ENCODE measurements at regions not wholly inside any gene's neighbourhood (a gene's known extent, or its start where the extent isn't known, plus 50 kb on each side); places are given as distances from the start of the nearest gene placed in this dataset.

- Histone ChIP-seq H3K36me3 (replicated peaks in 1 of 2; ENCODE audit: control insufficient read depth in 1 of 2, insufficient read depth in 2 of 2, low read length in 1 of 2) (no peaks in the 10 kb centered on the region), H3K4me3 (ENCODE audit: low read depth in 2 of 2, low read length in 1 of 2) (no peak overlapping the region), H2AFZ (ENCODE audit: low read depth) (no peak overlapping the region), H3F3A (replicated peaks; ENCODE audit: insufficient read depth) (peaks cover 14% of the 10 kb centered on the region), H3K9me3 (peaks cover 6% of the 10 kb centered on the region; the same call in 1 of the 2 replicates), H3K27ac (ENCODE audit: low read depth in 2 of 2, low read length in 1 of 2) (no peak overlapping the region), H3K9me2 (no peaks in the 10 kb centered on the region), H3K4me1 (ENCODE audit: control insufficient read depth in 1 of 2, insufficient read depth in 2 of 2, low read depth in 1 of 2, low read length in 1 of 2) (no peaks in the 10 kb centered on the region), H3K79me2 (ENCODE audit: insufficient read depth) (no peaks in the 10 kb centered on the region), H3K4me2 (no peak overlapping the region), H4K20me1 (ENCODE audit: insufficient read depth) (no peaks in the 10 kb centered on the region), H3K27me3 (ENCODE audit: insufficient read depth) (no peaks in the 10 kb centered on the region), H3K9ac (no peak overlapping the region)
- DNase-seq, result no peak
- WGBS (ENCODE audit: low lambda C conversion rate), result 66% methylated on average over 3 of the region's 3 CpGs
- ChIA-PET POLR2A (no interaction called here), CTCF (no interaction called here)
- TF ChIP-seq TAF1 (IDR thresholded peaks at IDR 0.05; ENCODE audit: borderline replicate concordance, low read depth, low read length), result no peak
- no peak for TF ChIP-seq IRF3 (IDR thresholded peaks at IDR 0.05; ENCODE audit: low read depth, low read length)
- TF ChIP-seq GABPA (IDR thresholded peaks at IDR 0.05; ENCODE audit: low read depth), result no peak
- TF ChIP-seq FOXJ3 (CRISPR knock-in tag; IDR thresholded peaks at IDR 0.05), result no peak
- TF ChIP-seq EZH2phosphoT487 (IDR thresholded peaks at IDR 0.05; ENCODE audit: borderline replicate concordance, low read depth), result no peak
- no peak for TF ChIP-seq USF1 (IDR thresholded peaks at IDR 0.05; ENCODE audit: borderline replicate concordance, low read depth)
- TF ChIP-seq EP300 (IDR thresholded peaks at IDR 0.05; ENCODE audit: borderline replicate concordance in 1 of 2, low read depth in 1 of 2, low read length in 1 of 2), result no peak
These were observed 343.9 kb downstream of the TBC1D4 start for GRCh38 chr13:75137911-75138571.

DNA sequence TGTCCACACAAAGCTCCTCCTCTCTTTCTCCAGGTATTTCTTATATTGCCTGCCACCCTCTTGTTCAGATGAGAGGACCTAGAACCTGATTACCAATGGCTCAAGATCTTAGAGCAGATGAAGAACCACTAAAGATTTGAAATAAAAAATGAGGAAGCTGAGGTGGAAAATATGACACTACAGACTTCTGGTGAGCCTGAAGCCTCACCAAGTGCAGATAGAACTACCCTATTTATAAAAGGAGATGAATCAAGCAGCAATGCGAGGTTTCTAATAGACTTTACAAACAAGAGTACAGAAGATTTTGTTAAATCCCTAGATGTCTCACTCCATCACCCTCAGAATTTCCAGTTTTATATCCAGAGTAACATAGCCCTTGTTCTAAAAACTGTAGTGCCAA lies 345.8 kb downstream of the TBC1D4 start:
- peak overlapping the region; percentile 33; the same call in 1 of the 2 replicates for H3K9ac ChIP-seq
- peak overlapping the region; percentile 16 to 83; a peak in 3 of 4 replicates for H3K27ac ChIP-seq (ENCODE audit: low read depth in 2 of 2, low read length in 1 of 2)
- no peaks in the 10 kb centered on the region for H3K9me2 ChIP-seq
- DNase-seq, result no peak
- no peaks in the 10 kb centered on the region for H3K27me3 ChIP-seq (ENCODE audit: insufficient read depth)
- peaks cover 6% of the 10 kb centered on the region; the same call in 1 of the 2 replicates for H3K9me3 ChIP-seq
- no peaks in the 10 kb centered on the region for H3K36me3 ChIP-seq (replicated peaks in 1 of 2; ENCODE audit: control insufficient read depth in 1 of 2, insufficient read depth in 2 of 2, low read length in 1 of 2)
- no peaks in the 10 kb centered on the region for H3K79me2 ChIP-seq (ENCODE audit: insufficient read depth)
- H3K4me3 ChIP-seq (ENCODE audit: low read depth in 2 of 2, low read length in 1 of 2), result no peak overlapping the region
- no peaks in the 10 kb centered on the region for H4K20me1 ChIP-seq (ENCODE audit: insufficient read depth)
- H3K4me2 ChIP-seq, result no peak overlapping the region; the same call in 1 of the 2 replicates
- TF ChIP-seq MXI1 (IDR thresholded peaks at IDR 0.05; ENCODE audit: low read depth, low read length) (no peak), GATA2 (CRISPR knock-in tag; IDR thresholded peaks at IDR 0.05) (no peak), TEAD4 (IDR thresholded peaks at IDR 0.05; ENCODE audit: borderline replicate concordance, insufficient read depth) (no peak), YY1 (IDR thresholded peaks at IDR 0.05; ENCODE audit: low read depth) (no peak), RAD21 (IDR thresholded peaks at IDR 0.05; ENCODE audit: low read length) (no peak)
- TF ChIP-seq, protein P1, sequence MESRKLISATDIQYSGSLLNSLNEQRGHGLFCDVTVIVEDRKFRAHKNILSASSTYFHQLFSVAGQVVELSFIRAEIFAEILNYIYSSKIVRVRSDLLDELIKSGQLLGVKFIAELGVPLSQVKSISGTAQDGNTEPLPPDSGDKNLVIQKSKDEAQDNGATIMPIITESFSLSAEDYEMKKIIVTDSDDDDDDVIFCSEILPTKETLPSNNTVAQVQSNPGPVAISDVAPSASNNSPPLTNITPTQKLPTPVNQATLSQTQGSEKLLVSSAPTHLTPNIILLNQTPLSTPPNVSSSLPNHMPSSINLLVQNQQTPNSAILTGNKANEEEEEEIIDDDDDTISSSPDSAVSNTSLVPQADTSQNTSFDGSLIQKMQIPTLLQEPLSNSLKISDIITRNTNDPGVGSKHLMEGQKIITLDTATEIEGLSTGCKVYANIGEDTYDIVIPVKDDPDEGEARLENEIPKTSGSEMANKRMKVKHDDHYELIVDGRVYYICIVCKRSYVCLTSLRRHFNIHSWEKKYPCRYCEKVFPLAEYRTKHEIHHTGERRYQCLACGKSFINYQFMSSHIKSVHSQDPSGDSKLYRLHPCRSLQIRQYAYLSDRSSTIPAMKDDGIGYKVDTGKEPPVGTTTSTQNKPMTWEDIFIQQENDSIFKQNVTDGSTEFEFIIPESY (IDR thresholded peaks at IDR 0.05; ENCODE audit: borderline replicate concordance, low read depth), result no peak
- 81% methylated on average over 1 of the region's 1 CpG for WGBS (ENCODE audit: low lambda C conversion rate)
- ChIA-PET CTCF (interaction anchor here (1.0 kb wide), 1 partner anchor 83 kb away, joined by 3 read pairs; no protein-coding TSS in a partner anchor), POLR2A (no interaction called here)
- no peak overlapping the region for H2AFZ ChIP-seq (ENCODE audit: low read depth)
- peaks cover 14% of the 10 kb centered on the region for H3F3A ChIP-seq (replicated peaks; ENCODE audit: insufficient read depth)
- no peaks in the 10 kb centered on the region for H3K4me1 ChIP-seq (ENCODE audit: control insufficient read depth in 1 of 2, insufficient read depth in 2 of 2, low read depth in 1 of 2, low read length in 1 of 2)
